Hepatocyte (in vitro differentiated cells): ENCODE measurements at regions not wholly inside any gene's neighbourhood (a gene's known extent, or its start where the extent isn't known, plus 50 kb on each side); places are given as distances from the start of the nearest gene placed in this dataset.

ENCODE experiments used
- DNase-seq: peaks from one replicate; pipeline ENCODE4 v3.0.0-alpha.2; 2016; ENCODE audit warnings: low spot score
- H2AFZ ChIP-seq: fragments of 200-600 bp; sonication (generic); 2 replicates; pipeline ENCODE4 v1.6.0; 2016; ENCODE audit warnings: antibody characterized with exemption, mild to moderate bottlenecking
- H3K27ac ChIP-seq: fragments of 200-600 bp; sonication (generic); 2 replicates; pipeline ENCODE4 v1.5.1; 2016; ENCODE audit warnings: mild to moderate bottlenecking
- H3K27me3 ChIP-seq: fragments of 200-600 bp; sonication (generic); 2 replicates; pipeline ENCODE4 v1.6.1; 2016
- H3K36me3 ChIP-seq: fragments of 200-600 bp; sonication (generic); replicated peaks from 2 replicates; pipeline ENCODE4 v1.5.1; 2016; ENCODE audit warnings: low read depth; ENCODE audit not compliant: insufficient read depth
- H3K4me1 ChIP-seq: fragments of 200-600 bp; sonication (generic); 2 replicates; pipeline ENCODE4 v1.5.1; 2016; ENCODE audit warnings: mild to moderate bottlenecking, moderate library complexity; ENCODE audit not compliant: insufficient read depth
- H3K4me2 ChIP-seq: fragments of 200-600 bp; sonication (generic); 2 replicates; pipeline ENCODE4 v1.6.0; 2016
- H3K4me3 ChIP-seq: fragments of 200-600 bp; sonication (generic); 2 replicates; pipeline ENCODE4 v1.5.1; 2016; ENCODE audit warnings: mild to moderate bottlenecking
- H3K79me2 ChIP-seq: fragments of 200-600 bp; sonication (generic); 2 replicates; pipeline ENCODE4 v1.6.0; 2017; ENCODE audit warnings: mild to moderate bottlenecking
- H3K9me2 ChIP-seq: fragments of 200-600 bp; sonication (generic); replicated peaks from 2 replicates; pipeline ENCODE4 v1.6.0; 2017; ENCODE audit warnings: mild to moderate bottlenecking; ENCODE audit not compliant: insufficient read depth
- H3K9me3 ChIP-seq: fragments of 200-600 bp; sonication (generic); 2 replicates; pipeline ENCODE4 v1.5.1; 2016; ENCODE audit warnings: low read depth, mild to moderate bottlenecking
- H4K20me1 ChIP-seq: fragments of 200-600 bp; sonication (generic); 2 replicates; pipeline ENCODE4 v1.6.0; 2016; ENCODE audit warnings: mild to moderate bottlenecking; ENCODE audit not compliant: insufficient read depth, poor library complexity, severe bottlenecking
- EZH2 ChIP-seq: fragments of 200-600 bp; sonication (generic); IDR thresholded peaks from 2 replicates; pipeline ENCODE4 v1.6.1; 2016; ENCODE audit warnings: antibody characterized with exemption, mild to moderate bottlenecking, borderline replicate concordance
- EZH2phosphoT487 ChIP-seq: fragments of 200-600 bp; sonication (generic); IDR thresholded peaks from one replicate; pipeline ENCODE4 v1.6.1; 2018; ENCODE audit warnings: antibody characterized with exemption, mild to moderate bottlenecking, low read depth, moderate library complexity; ENCODE audit not compliant: unreplicated experiment, severe bottlenecking
- WGBS: methylation state at CpG from one replicate; pipeline ENCODE4 v1.1.6; 2016; ENCODE audit warnings: low lambda C conversion rate; ENCODE audit errors: missing lambda C conversion rate; 5-methylcytosine and 5-hydroxymethylcytosine counted together
- TF ChIP-seq, protein P1 (sequence below): fragments of 200-600 bp; sonication (generic); IDR thresholded peaks from 2 replicates; pipeline ENCODE4 v1.5.1; 2016; ENCODE audit warnings: antibody characterized with exemption, mild to moderate bottlenecking; ENCODE audit not compliant: poor library complexity

DNA sequence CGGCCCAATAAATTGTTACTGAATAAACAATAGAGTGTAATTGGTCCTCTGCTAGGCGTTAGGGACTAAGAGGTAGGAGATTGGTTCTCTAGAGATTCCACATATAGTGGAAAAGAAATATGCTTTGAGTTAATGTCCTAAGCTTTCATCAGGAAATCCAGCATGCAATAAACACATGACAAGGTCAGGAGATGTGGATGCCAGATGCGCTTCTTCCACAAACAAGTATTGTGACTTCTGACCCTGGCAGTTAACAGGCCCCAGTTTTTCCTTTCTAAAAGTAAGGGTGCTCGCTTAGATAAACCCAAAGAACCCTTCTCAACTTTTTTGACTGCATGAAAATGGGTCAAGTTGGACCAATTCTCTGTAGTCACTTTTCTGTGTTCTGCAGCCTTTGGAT is 146.5 kb upstream of the SOX21 start:
- Histone ChIP-seq H3K36me3 (no peaks in the 10 kb centered on the region), H3K9me3 (no peaks in the 10 kb centered on the region), H3K27ac (no peak overlapping the region), H3K4me2 (no peak overlapping the region), H3K4me1 (no peaks in the 10 kb centered on the region), H3K4me3 (no peak overlapping the region), H4K20me1 (no peaks in the 10 kb centered on the region), H2AFZ (no peak overlapping the region), H3K79me2 (no peaks in the 10 kb centered on the region), H3K9me2 (no peaks in the 10 kb centered on the region), H3K27me3 (peaks cover 8% of the 10 kb centered on the region)
- TF ChIP-seq EZH2, result no peak
- TF ChIP-seq EZH2phosphoT487, result no peak
- TF ChIP-seq, protein P1, sequence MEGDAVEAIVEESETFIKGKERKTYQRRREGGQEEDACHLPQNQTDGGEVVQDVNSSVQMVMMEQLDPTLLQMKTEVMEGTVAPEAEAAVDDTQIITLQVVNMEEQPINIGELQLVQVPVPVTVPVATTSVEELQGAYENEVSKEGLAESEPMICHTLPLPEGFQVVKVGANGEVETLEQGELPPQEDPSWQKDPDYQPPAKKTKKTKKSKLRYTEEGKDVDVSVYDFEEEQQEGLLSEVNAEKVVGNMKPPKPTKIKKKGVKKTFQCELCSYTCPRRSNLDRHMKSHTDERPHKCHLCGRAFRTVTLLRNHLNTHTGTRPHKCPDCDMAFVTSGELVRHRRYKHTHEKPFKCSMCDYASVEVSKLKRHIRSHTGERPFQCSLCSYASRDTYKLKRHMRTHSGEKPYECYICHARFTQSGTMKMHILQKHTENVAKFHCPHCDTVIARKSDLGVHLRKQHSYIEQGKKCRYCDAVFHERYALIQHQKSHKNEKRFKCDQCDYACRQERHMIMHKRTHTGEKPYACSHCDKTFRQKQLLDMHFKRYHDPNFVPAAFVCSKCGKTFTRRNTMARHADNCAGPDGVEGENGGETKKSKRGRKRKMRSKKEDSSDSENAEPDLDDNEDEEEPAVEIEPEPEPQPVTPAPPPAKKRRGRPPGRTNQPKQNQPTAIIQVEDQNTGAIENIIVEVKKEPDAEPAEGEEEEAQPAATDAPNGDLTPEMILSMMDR, result no peak
- 68% methylated on average over 4 of the region's 4 CpGs for WGBS
- DNase-seq, result no peak

DNA sequence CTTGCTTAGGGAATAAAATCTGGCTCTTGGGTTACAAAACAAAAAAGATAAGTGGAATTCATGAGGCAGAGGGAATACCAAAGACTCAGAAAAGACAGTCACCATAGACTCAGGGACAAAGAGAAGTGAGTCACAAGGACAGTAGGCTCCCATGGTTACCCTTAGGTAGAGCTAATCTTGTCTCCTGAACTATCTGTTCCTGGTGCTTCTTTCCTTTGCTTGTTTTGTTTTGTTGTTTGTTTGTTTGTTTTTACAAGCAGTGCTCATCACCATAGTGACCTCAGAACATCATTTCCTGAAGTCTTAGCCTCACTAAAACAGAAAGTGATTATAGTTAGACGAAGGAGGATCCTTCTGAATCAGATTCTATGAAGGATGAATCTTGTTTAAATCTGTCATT is 142.3 kb upstream of the SOX21 start:
- no peak overlapping the region for H2AFZ ChIP-seq
- no peaks in the 10 kb centered on the region for H3K79me2 ChIP-seq
- H3K4me2 ChIP-seq, result no peak overlapping the region
- H3K4me3 ChIP-seq, result no peak overlapping the region
- no peaks in the 10 kb centered on the region for H3K9me3 ChIP-seq
- no peak overlapping the region for H3K27ac ChIP-seq
- H3K9me2 ChIP-seq, result no peaks in the 10 kb centered on the region
- no peaks in the 10 kb centered on the region for H4K20me1 ChIP-seq
- no peaks in the 10 kb centered on the region for H3K4me1 ChIP-seq
- H3K27me3 ChIP-seq, result no peaks in the 10 kb centered on the region
- DNase-seq, result no peak
- TF ChIP-seq, protein P1, result no peak
- TF ChIP-seq EZH2 (no peak), EZH2phosphoT487 (no peak)
- WGBS, result 94% methylated on average over 1 of the region's 1 CpG
- no peaks in the 10 kb centered on the region for H3K36me3 ChIP-seq

DNA sequence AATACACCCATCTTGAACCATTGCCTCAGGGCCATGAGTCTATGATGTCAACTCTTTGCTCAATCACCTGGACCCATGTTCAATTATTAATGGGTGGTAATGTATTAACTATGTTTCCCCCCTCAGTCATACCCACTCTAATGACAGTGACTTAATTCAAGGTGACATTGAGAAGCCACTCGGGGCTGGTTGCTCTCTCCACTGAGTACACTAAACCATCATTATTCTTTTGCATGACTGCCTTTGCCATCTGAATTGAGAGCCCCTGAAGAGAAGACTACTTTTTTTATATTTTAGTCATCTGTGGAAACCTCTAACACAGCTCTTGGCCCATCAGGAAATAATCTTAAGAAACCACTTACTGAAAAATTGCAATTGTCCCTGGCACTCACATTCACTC is 139.2 kb upstream of the SOX21 start:
- no peaks in the 10 kb centered on the region for H3K36me3 ChIP-seq
- no peaks in the 10 kb centered on the region for H3K9me3 ChIP-seq
- TF ChIP-seq EZH2phosphoT487 (no peak), EZH2 (no peak)
- TF ChIP-seq, protein P1, result no peak
- no peak overlapping the region for H3K27ac ChIP-seq
- no peak overlapping the region for H3K4me3 ChIP-seq
- H3K27me3 ChIP-seq, result no peaks in the 10 kb centered on the region
- H3K4me2 ChIP-seq, result no peak overlapping the region
- WGBS, result 85% methylated on average over 1 of the region's 1 CpG
- no peak for DNase-seq
- H2AFZ ChIP-seq, result no peak overlapping the region
- H3K9me2 ChIP-seq, result no peaks in the 10 kb centered on the region
- no peaks in the 10 kb centered on the region for H3K79me2 ChIP-seq
- no peaks in the 10 kb centered on the region for H4K20me1 ChIP-seq
- no peaks in the 10 kb centered on the region for H3K4me1 ChIP-seq

DNA sequence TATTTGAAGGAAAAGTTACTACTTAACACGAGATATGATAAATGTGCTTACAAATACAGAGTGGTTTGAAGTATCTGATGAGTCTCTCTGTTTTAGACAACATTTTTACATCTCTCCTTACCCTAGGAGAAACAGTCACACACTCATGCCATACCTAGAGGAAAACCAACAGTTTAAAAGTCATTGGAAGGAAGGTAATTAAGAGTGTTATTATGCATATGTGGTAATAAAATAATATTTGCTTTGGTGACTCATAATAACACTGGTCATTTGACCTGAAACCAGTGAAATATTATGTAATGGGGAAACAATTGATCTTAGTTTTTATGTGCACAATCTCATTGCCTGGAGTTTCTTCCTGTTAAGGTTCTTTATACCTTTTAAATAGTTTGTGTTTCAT is 136.9 kb upstream of the SOX21 start:
- H3K9me3 ChIP-seq, result no peaks in the 10 kb centered on the region

More for the DNA sequence above, 136.9 kb upstream of the SOX21 start:
- peak overlapping the region; percentile 16 for H3K27ac ChIP-seq
- TF ChIP-seq EZH2 (no peak), EZH2phosphoT487 (no peak)
- TF ChIP-seq, protein P1, result no peak
- no peak overlapping the region for H2AFZ ChIP-seq
- 75% methylated on average over 1 of the region's 1 CpG for WGBS
- H3K4me3 ChIP-seq, result no peak overlapping the region
- H3K27me3 ChIP-seq, result no peaks in the 10 kb centered on the region
- no peaks in the 10 kb centered on the region for H3K9me2 ChIP-seq
- DNase-seq, result no peak
- no peaks in the 10 kb centered on the region for H4K20me1 ChIP-seq
- no peaks in the 10 kb centered on the region for H3K4me1 ChIP-seq
- H3K79me2 ChIP-seq, result no peaks in the 10 kb centered on the region
- H3K4me2 ChIP-seq, result no peak overlapping the region
- no peaks in the 10 kb centered on the region for H3K36me3 ChIP-seq
